Endodermal cell (in vitro differentiated cells): ENCODE measurements at regions not wholly inside any gene's neighbourhood (a gene's known extent, or its start where the extent isn't known, plus 50 kb on each side); places are given as distances from the start of the nearest gene placed in this dataset.

ENCODE experiments used
- DNase-seq: peaks from one replicate; pipeline ENCODE4 v3.0.0-alpha.2; 2017
- H3K27ac ChIP-seq: 2 replicates; pipeline ENCODE4 v1.5.1; 2013; ENCODE audit warnings: mild to moderate bottlenecking, low read depth, low read length, moderate library complexity
- H3K27me3 ChIP-seq: 2 replicates; pipeline ENCODE4 v1.6.1; 2013; ENCODE audit warnings: mild to moderate bottlenecking, low read length, moderate library complexity; ENCODE audit not compliant: insufficient read depth, control insufficient read depth, poor library complexity, severe bottlenecking
- H3K36me3 ChIP-seq: 2 replicates; pipeline ENCODE4 v1.7.0; 2013; ENCODE audit warnings: mild to moderate bottlenecking, low read length, moderate library complexity; ENCODE audit not compliant: control insufficient read depth, insufficient read depth
- H3K4me1 ChIP-seq: one replicate; pipeline ENCODE4 v1.7.0; 2013; ENCODE audit warnings: low read length; ENCODE audit not compliant: control insufficient read depth, insufficient read depth
- H3K4me3 ChIP-seq: 2 replicates; pipeline ENCODE4 v1.5.1; 2013; ENCODE audit warnings: mild to moderate bottlenecking, low read length, moderate library complexity
- H3K9ac ChIP-seq: 2 replicates; pipeline ENCODE4 v1.6.1; 2013; ENCODE audit warnings: mild to moderate bottlenecking, low read length, moderate library complexity; ENCODE audit not compliant: poor library complexity, severe bottlenecking; ENCODE audit errors: extremely low read depth
- H3K9me3 ChIP-seq: 2 replicates; pipeline ENCODE4 v1.6.1; 2013; ENCODE audit warnings: mild to moderate bottlenecking, low read length, moderate library complexity; ENCODE audit not compliant: control insufficient read depth
- H3K27ac Mint-ChIP-seq: 2 replicates; pipeline ENCODE4 v1.8.0; 2020; ENCODE audit warnings: mixed read lengths
- H3K27me3 Mint-ChIP-seq: 2 replicates; pipeline ENCODE4 v1.8.0; 2021; ENCODE audit warnings: mild to moderate bottlenecking, mixed read lengths; ENCODE audit not compliant: insufficient read depth
- H3K36me3 Mint-ChIP-seq: 2 replicates; pipeline ENCODE4 v1.8.0; 2020; ENCODE audit warnings: low read depth, mixed read lengths
- H3K4me1 Mint-ChIP-seq: 2 replicates; pipeline ENCODE4 v1.8.0; 2020; ENCODE audit warnings: mixed read lengths
- H3K4me3 Mint-ChIP-seq: 2 replicates; pipeline ENCODE4 v1.8.0; 2020; ENCODE audit warnings: mild to moderate bottlenecking, moderate library complexity, mixed read lengths
- H3K9me3 Mint-ChIP-seq: 2 replicates; pipeline ENCODE4 v1.8.0; 2020; ENCODE audit warnings: mild to moderate bottlenecking, mixed read lengths
- CTCF ChIP-seq: fragments of 200-600 bp; sonication (generic); conservative IDR thresholded peaks from 2 replicates; pipeline ENCODE4 v1.5.0; 2021; ENCODE audit warnings: antibody characterized with exemption, mild to moderate bottlenecking
- WGBS, 2 experiments: methylation state at CpG; one replicate each; pipeline versions ENCODE4 v1.1.5 to v1.1.7; 2013; ENCODE audit warnings: missing lambda C conversion rate in 2 of 2, mixed read lengths in 1 of 2; ENCODE audit not compliant: insufficient coverage in 1 of 2, insufficient read length in 1 of 2; 5-methylcytosine and 5-hydroxymethylcytosine counted together

- no peaks in the 10 kb centered on the region for H3K9me3 ChIP-seq
- H3K27me3 ChIP-seq, result no peaks in the 10 kb centered on the region
- Mint-ChIP-seq H3K4me3 (no peak overlapping the region), H3K27me3 (peaks cover 4% of the 10 kb centered on the region), H3K4me1 (no peaks in the 10 kb centered on the region), H3K36me3 (no peaks in the 10 kb centered on the region), H3K27ac (no peak overlapping the region), H3K9me3 (no peaks in the 10 kb centered on the region)
- no peaks in the 10 kb centered on the region for H3K4me1 ChIP-seq
- H3K36me3 ChIP-seq, result no peaks in the 10 kb centered on the region
- H3K4me3 ChIP-seq, result no peak overlapping the region
- 78% methylated on average over 1 of the region's 1 CpG; no CpG with 5 or more reads in 1 of the 2 experiments for WGBS, 2 experiments
- no peak overlapping the region for H3K9ac ChIP-seq
- DNase-seq, result no peak
- no peak for TF ChIP-seq CTCF
- no peak overlapping the region for H3K27ac ChIP-seq
Measured at GRCh38 chr6:8268156-8268555, 165.8 kb upstream of the EEF1E1 start.

GRCh38 chr6:8260610-8261009 is 158.3 kb upstream of the EEF1E1 start:
- Mint-ChIP-seq H3K9me3 (no peaks in the 10 kb centered on the region), H3K36me3 (no peaks in the 10 kb centered on the region), H3K27me3 (no peaks in the 10 kb centered on the region), H3K4me1 (no peaks in the 10 kb centered on the region), H3K4me3 (no peak overlapping the region), H3K27ac (no peak overlapping the region)
- Histone ChIP-seq H3K4me1 (no peaks in the 10 kb centered on the region), H3K9ac (no peak overlapping the region), H3K27me3 (no peaks in the 10 kb centered on the region), H3K36me3 (no peaks in the 10 kb centered on the region), H3K4me3 (no peak overlapping the region), H3K9me3 (no peaks in the 10 kb centered on the region), H3K27ac (no peak overlapping the region)
- TF ChIP-seq CTCF, result no peak
- no peak for DNase-seq
- WGBS, 2 experiments, result 84 to 91% methylated on average over 3 of the region's 3 CpGs

GRCh38 chr6:8246403-8246802 is 144.1 kb upstream of the EEF1E1 start:
- Histone ChIP-seq H3K9ac (no peak overlapping the region), H3K4me1 (no peaks in the 10 kb centered on the region), H3K36me3 (no peaks in the 10 kb centered on the region), H3K9me3 (no peaks in the 10 kb centered on the region), H3K27ac (no peak overlapping the region), H3K27me3 (no peaks in the 10 kb centered on the region), H3K4me3 (no peak overlapping the region)
- Mint-ChIP-seq H3K9me3 (no peaks in the 10 kb centered on the region), H3K27ac (no peak overlapping the region), H3K36me3 (no peaks in the 10 kb centered on the region), H3K27me3 (no peaks in the 10 kb centered on the region), H3K4me3 (no peak overlapping the region), H3K4me1 (peaks cover 1% of the 10 kb centered on the region)
- 71 to 86% methylated on average over 1 to 2 of the region's 2 CpGs for WGBS, 2 experiments
- DNase-seq, result no peak
- no peak for TF ChIP-seq CTCF
